Heart right ventricle (tissue), 16 donors: ENCODE measurements at regions not wholly inside any gene's neighbourhood (a gene's known extent, or its start where the extent isn't known, plus 50 kb on each side); places are given as distances from the start of the nearest gene placed in this dataset.

Experiments used
- ATAC-seq, 8 donors: fragments of 200-7000 bp; cut with Tn5 transposase; one replicate each; pipeline ENCODE4 v1.9.1; 2020; ENCODE audit warnings: mild to moderate bottlenecking in 8 of 8, moderate library complexity in 8 of 8, moderate number of reproducible peaks in 1 of 8
- DNase-seq, 2 donors: peaks; one replicate each; pipeline ENCODE4 v3.0.0-alpha.2; 2020
- H3K27ac ChIP-seq, 10 donors: fragments of 200-600 bp; sonication (generic) in 2 of 10; one replicate each; pipeline versions ENCODE4 v1.5.0 to v1.8.0; 2020 to 2022; ENCODE audit warnings: mild to moderate bottlenecking in 3 of 10
- H3K27me3 ChIP-seq, 7 donors: fragments of 200-600 bp; one replicate each; pipeline ENCODE4 v1.8.0; 2021 to 2022; ENCODE audit warnings: mild to moderate bottlenecking in 2 of 7
- H3K36me3 ChIP-seq, 9 donors: fragments of 200-600 bp; sonication (generic) in 1 of 9; one replicate each; pipeline versions ENCODE4 v1.5.0 to v1.8.0; 2020 to 2022; ENCODE audit warnings: mild to moderate bottlenecking in 2 of 9
- H3K4me1 ChIP-seq, 9 donors: fragments of 200-600 bp; sonication (generic) in 1 of 9; one replicate each; pipeline versions ENCODE4 v1.5.0 to v1.8.0; 2020 to 2022; ENCODE audit warnings: mild to moderate bottlenecking in 4 of 9
- H3K4me3 ChIP-seq, 10 donors: fragments of 200-600 bp; sonication (generic) in 2 of 10; one replicate each; pipeline versions ENCODE4 v1.5.0 to v1.8.0; 2020 to 2022; ENCODE audit warnings: mild to moderate bottlenecking in 7 of 10, moderate library complexity in 2 of 10
- H3K9me3 ChIP-seq, 11 donors: fragments of 200-600 bp in 10 of 11; sonication (generic) in 2 of 11; one replicate each; pipeline versions ENCODE4 v1.5.0 to v1.8.0; 2013 to 2022; ENCODE audit warnings: mild to moderate bottlenecking in 2 of 11, control low read depth in 1 of 11, moderate library complexity in 1 of 11
- WGBS, 2 donors: extraction: QIAGEN DNeasy Blood & Tissue Kit; methylation state at CpG; one replicate each; pipeline ENCODE4 v1.1.7; 2013; ENCODE audit warnings: inconsistent platforms in 1 of 2; 5-methylcytosine and 5-hydroxymethylcytosine counted together
- intact Hi-C, 10 donors: fragments of 100-400 bp; cut with DNase I; formaldehyde crosslinking; loops; one replicate each; pipeline versions ENCODE4 v1.11.1 to v1.14.2; 2022
- TF ChIP-seq, protein P1 (sequence below), 9 donors: fragments of 200-600 bp; sonication (generic) in 2 of 9; IDR thresholded peaks; one replicate each; pipeline versions ENCODE4 v1.5.0 to v1.8.0; 2021 to 2022; ENCODE audit warnings: antibody characterized with exemption in 9 of 9, mild to moderate bottlenecking in 5 of 9, moderate library complexity in 1 of 9
- donor health status: Arrhythmogenic right ventricular cardiomyopathy.
- donor health status: ischemic (EF 13 %, LVEDD 7.1; RV severe dilation, severe dysfunction).
- donor health status: healthy with polysubstance abuse.
- donor health status: DM: no; HTN: yes; CAD: no.
- donor health status: DM: no; HTN: no; CAD: no.
- donor health status: ischemic (EF 25% LVEDD 6.9; RV normal size, moderate dysfunction).
- donor health status: ischemic (EF 25% LVEDD 5.7; RV mildly dilated, moderate dysfunction).
- donor health status: healthy.
- donor health status: DM: yes; HTN: yes; CAD: no.
- donor health status: Ischemic cardiomyopathy.
- donor health status: ischemic (EF 35%, LVEDD 5.7; RV mildly dilated, moderate dysfunction).
- donor health status: nonischemic (EF 11% LVEDD 7.7; RV severe dilation, severe dysfunction).
- donor health status: DM: yes; HTN: yes; CAD: no.
- donor health status: PGD.
- donor health status: ischemic (EF 29% LVEDD 5.4; RV normal size, mild dysfunction).
- donor health status: nonischemic (EF 23%, LVEDD 6.1; RV moderate dilation, normal function).

DNA sequence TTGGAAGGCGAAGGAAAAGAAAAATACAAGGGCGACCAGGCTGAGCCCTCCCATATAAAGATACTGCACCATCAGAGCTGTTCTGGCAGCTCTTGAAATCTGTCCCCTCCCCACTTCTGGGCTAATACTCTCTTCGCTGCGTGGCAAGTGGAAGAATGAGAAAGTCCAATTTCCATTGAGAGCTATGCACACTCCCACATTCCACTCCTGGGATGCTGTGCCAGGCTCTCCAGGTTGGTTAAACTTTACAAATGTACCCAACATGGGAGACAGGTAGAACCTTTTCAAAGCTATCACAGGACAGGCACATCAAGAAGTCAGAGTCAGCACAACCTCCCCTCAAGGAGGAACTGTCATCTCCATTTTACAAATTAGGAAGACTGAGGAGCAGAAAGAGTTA lies 465.0 kb downstream of the SHQ1 start:
- peaks cover 3 to 68% (median 51%) of the 10 kb centered on the region in 9 donors for H3K4me1 ChIP-seq
- intact Hi-C loops: no loop called here
- no peak overlapping the region for H3K27ac ChIP-seq
- H3K27me3 ChIP-seq: no peaks in the 10 kb centered on the region
- WGBS, 2 donors: 93 to 99% methylated on average over 4 of the region's 4 CpGs
- peaks cover 0 to 11% (median 7%) of the 10 kb centered on the region in 9 donors for H3K36me3 ChIP-seq
- H3K4me3 ChIP-seq: no peak overlapping the region
- TF ChIP-seq, protein P1, sequence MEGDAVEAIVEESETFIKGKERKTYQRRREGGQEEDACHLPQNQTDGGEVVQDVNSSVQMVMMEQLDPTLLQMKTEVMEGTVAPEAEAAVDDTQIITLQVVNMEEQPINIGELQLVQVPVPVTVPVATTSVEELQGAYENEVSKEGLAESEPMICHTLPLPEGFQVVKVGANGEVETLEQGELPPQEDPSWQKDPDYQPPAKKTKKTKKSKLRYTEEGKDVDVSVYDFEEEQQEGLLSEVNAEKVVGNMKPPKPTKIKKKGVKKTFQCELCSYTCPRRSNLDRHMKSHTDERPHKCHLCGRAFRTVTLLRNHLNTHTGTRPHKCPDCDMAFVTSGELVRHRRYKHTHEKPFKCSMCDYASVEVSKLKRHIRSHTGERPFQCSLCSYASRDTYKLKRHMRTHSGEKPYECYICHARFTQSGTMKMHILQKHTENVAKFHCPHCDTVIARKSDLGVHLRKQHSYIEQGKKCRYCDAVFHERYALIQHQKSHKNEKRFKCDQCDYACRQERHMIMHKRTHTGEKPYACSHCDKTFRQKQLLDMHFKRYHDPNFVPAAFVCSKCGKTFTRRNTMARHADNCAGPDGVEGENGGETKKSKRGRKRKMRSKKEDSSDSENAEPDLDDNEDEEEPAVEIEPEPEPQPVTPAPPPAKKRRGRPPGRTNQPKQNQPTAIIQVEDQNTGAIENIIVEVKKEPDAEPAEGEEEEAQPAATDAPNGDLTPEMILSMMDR (IDR thresholded peaks at IDR 0.05): no peak
- no peak for ATAC-seq
- DNase-seq: no peak
- no peaks in the 10 kb centered on the region for H3K9me3 ChIP-seq

DNA sequence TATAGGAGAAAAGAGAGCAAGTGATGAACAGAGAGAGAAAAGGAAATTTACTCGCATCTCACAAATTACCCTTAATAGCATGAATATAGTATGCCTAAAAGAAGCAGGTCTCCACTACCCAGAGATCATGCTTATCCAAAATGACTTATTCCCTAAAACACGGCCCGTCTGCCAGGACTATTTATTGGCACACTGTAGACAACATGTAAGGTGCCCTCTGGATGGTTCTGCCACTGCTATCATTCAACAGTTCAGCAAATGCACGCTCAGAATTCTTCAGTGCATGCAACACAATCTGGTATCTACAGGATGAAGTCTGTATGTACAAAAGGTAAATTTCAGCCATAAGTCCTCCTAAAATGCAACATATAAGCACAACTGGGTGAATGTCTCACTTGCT lies 465.8 kb downstream of the SHQ1 start:
- Histone ChIP-seq H3K27me3 (no peaks in the 10 kb centered on the region), H3K4me3 (no peak overlapping the region), H3K36me3 (peaks cover 0 to 18% (median 13%) of the 10 kb centered on the region in 9 donors), H3K9me3 (no peaks in the 10 kb centered on the region), H3K4me1 (peaks cover 3 to 68% (median 50%) of the 10 kb centered on the region in 9 donors), H3K27ac (no peak overlapping the region)
- TF ChIP-seq, protein P1 (IDR thresholded peaks at IDR 0.05): no peak
- ATAC-seq: peak in 6 of 8 donors; percentile 11 to 56 (median 38)
- DNase-seq: no peak
- WGBS, 2 donors: 60 to 77% methylated on average over 4 of the region's 4 CpGs
- intact Hi-C loops: no loop called here

DNA sequence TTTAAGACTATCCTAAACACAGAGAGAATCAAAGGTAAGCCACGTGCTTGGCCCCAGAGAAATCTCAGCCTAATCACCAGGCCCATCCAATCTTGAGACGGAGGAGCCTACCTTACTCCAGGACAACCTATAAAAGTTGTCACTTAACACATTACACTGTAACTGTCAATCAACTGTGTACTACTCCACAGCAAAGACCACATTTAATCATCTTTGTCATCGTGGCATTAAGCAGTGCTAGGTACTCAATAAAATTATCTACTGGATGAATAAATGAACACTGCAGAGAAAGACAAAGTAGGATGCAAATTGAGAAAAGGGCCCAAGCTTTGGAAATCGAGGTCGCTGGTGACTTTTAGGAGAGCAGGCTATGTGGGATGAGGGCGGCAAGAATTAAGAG lies 466.7 kb downstream of the SHQ1 start:
- TF ChIP-seq, protein P1 (IDR thresholded peaks at IDR 0.05): no peak
- intact Hi-C loops: no loop called here

DNA sequence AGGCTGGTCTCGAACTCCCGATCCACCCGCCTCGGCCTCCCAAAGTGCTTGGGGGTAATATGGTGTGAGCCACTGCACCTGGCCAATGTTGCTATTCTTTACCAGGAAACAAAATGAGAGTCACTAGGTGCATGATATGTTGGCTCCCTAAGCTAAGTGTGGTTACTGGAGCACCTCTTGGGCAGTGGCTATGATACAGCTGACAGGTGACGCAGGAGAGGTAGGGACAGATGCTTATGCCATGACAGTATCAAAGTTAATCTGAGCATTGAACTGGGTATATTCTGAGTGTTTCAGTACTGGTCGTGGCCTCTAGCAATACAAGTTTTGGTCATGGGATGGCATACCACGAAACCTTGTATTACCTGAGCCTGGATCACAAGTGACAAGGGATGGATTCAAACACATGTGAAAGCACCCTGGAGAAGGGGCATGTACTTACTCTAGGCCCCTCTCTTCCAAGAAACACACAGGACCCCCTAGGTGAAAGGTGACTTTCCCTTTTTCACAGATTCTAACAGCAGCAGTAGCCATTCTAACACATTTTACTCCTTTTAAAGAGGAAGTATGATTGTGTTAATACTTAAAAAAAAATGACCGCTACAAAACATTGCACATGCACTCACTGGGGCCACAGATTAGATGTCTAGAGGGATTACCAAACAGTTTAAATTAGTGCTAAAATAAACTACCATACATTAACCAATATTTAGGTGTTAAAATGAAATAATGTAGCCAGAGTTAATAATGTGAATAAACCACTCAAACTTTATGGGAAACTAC lies 467.3 kb downstream of the SHQ1 start:
- intact Hi-C loops: no loop called here
- Histone ChIP-seq H3K27me3 (no peaks in the 10 kb centered on the region), H3K4me3 (no peak overlapping the region), H3K36me3 (peaks cover 0 to 32% (median 18%) of the 10 kb centered on the region in 9 donors), H3K4me1 (peaks cover 3 to 61% (median 50%) of the 10 kb centered on the region in 9 donors), H3K9me3 (no peaks in the 10 kb centered on the region), H3K27ac (no peak overlapping the region)
- DNase-seq (no peak), ATAC-seq (peak in 1 of 8 donors; percentile 25)
- TF ChIP-seq, protein P1 (IDR thresholded peaks at IDR 0.05): no peak
- 95% methylated on average over 8 of the region's 8 CpGs for WGBS, 2 donors

More for the DNA sequence above, 466.7 kb downstream of the SHQ1 start:
- H3K4me3 ChIP-seq: no peak overlapping the region
- peaks cover 3 to 63% (median 50%) of the 10 kb centered on the region in 9 donors for H3K4me1 ChIP-seq
- no peak overlapping the region for H3K27ac ChIP-seq
- H3K27me3 ChIP-seq: no peaks in the 10 kb centered on the region
- 92 to 94% methylated on average over 6 of the region's 6 CpGs for WGBS, 2 donors
- ATAC-seq: no peak
- no peak for DNase-seq
- peaks cover 0 to 27% (median 18%) of the 10 kb centered on the region in 9 donors for H3K36me3 ChIP-seq
- no peaks in the 10 kb centered on the region for H3K9me3 ChIP-seq
